HepG2 (cell line): ENCODE measurements at regions not wholly inside any gene's neighbourhood (a gene's known extent, or its start where the extent isn't known, plus 50 kb on each side); places are given as distances from the start of the nearest gene placed in this dataset.

ENCODE experiments used
- ATAC-seq: fragments of 200-7000 bp; cut with Tn5 transposase; 3 replicates; pipeline ENCODE4 v1.9.1; 2020; ENCODE audit warnings: mild to moderate bottlenecking, moderate library complexity
- BruUV-seq: library from RNA; stranded (reverse); fragments of 400-500 nt; replicated peaks from 2 replicates; lab custom pipeline; 2021; lab: Mats Ljungman, UMichigan
- CTCF ChIA-PET: fragments of 300-600 bp; formaldehyde crosslinking; extraction: SDS; loops from one replicate; lab custom pipeline; 2021; ENCODE audit warnings: low total read pairs, inconsistent platforms, low intra/inter-chr PET ratio; lab: Yijun Ruan, JAX
- POLR2A ChIA-PET: fragments of 350-600 bp; sonication (Branson Sonifier 250); formaldehyde crosslinking; loops from one replicate; lab custom pipeline; 2020; ENCODE audit warnings: antibody characterized with exemption, inconsistent platforms; lab: Yijun Ruan, JAX
- DNase-seq: peaks from one replicate; pipeline ENCODE4 v3.0.0-alpha.2; 2015; ENCODE audit warnings: low spot score
- FAIRE-seq: peaks from 3 replicates; lab custom pipeline; 2011; peaks lifted over from hg19 to GRCh38; lab: Jason Lieb, UNC
- H2AFZ ChIP-seq: one replicate; pipeline ENCODE4 v1.6.1; 2011; ENCODE audit warnings: low read length, inconsistent platforms
- H3K27ac ChIP-seq: fragments of 300-600 bp; 3 replicates; pipeline ENCODE4 v1.8.0; 2011; ENCODE audit warnings: mixed run types, mild to moderate bottlenecking, mixed read lengths, low read length, inconsistent platforms; ENCODE audit not compliant: insufficient read depth; ENCODE audit errors: extremely low read length
- H3K27me3 ChIP-seq, 2 experiments: fragments of 200-600 bp in 1 of 2; 2 replicates in 1 of 2; 3 replicates in 1 of 2; pipeline versions ENCODE4 v1.6.0 to v1.8.0; 2011; ENCODE audit warnings: low read length in 2 of 2, mild to moderate bottlenecking in 2 of 2, moderate library complexity in 2 of 2, inconsistent platforms in 1 of 2; ENCODE audit not compliant: insufficient read depth in 2 of 2, control insufficient read depth in 1 of 2
- H3K36me3 ChIP-seq, 2 experiments: fragments of 200-600 bp in 1 of 2; replicated peaks in 1 of 2; 2 replicates in 1 of 2; 3 replicates in 1 of 2; pipeline versions ENCODE4 v1.5.1 to v1.8.0; 2011; ENCODE audit warnings: low read length in 2 of 2, inconsistent platforms in 1 of 2; ENCODE audit not compliant: insufficient read depth in 2 of 2, control insufficient read depth in 1 of 2
- H3K4me1 ChIP-seq: 2 replicates; pipeline ENCODE4 v1.5.1; 2012; ENCODE audit warnings: low read length, inconsistent platforms; ENCODE audit not compliant: insufficient read depth
- H3K4me2 ChIP-seq: 2 replicates; pipeline ENCODE4 v1.6.0; 2011; ENCODE audit warnings: low read depth, low read length, inconsistent platforms
- H3K4me3 ChIP-seq, 3 experiments: fragments of 200-600 bp in 1 of 3; sonication (generic), shearing (Covaris generic) in 1 of 3; replicated peaks in 1 of 3; 2 replicates each; pipeline ENCODE4 v1.5.1; 2011 to 2016; ENCODE audit warnings: low read length in 3 of 3, inconsistent platforms in 2 of 3, low read depth in 2 of 3, mild to moderate bottlenecking in 2 of 3, control low read depth in 1 of 3, mixed read lengths in 1 of 3; ENCODE audit not compliant: insufficient read depth in 1 of 3
- H3K79me2 ChIP-seq: one replicate; pipeline ENCODE4 v1.6.1; 2011; ENCODE audit warnings: low read length, inconsistent platforms; ENCODE audit not compliant: insufficient read depth
- H3K9ac ChIP-seq: 2 replicates; pipeline ENCODE4 v1.6.0; 2011; ENCODE audit warnings: mild to moderate bottlenecking, low read depth, low read length, inconsistent platforms; ENCODE audit not compliant: insufficient read depth
- H3K9me3 ChIP-seq: 2 replicates; pipeline ENCODE4 v1.5.1; 2012; ENCODE audit warnings: mild to moderate bottlenecking, low read length
- H4K20me1 ChIP-seq: 2 replicates; pipeline ENCODE4 v1.6.0; 2011; ENCODE audit warnings: inconsistent platforms, mild to moderate bottlenecking, low read length, moderate library complexity; ENCODE audit not compliant: insufficient read depth
- CBX1 ChIP-seq: IDR thresholded peaks from one replicate; pipeline ENCODE4 v1.6.1; 2016; ENCODE audit warnings: antibody characterized with exemption, low read depth
- CENPT ChIP-seq: sonication (generic); formaldehyde crosslinking; IDR thresholded peaks from 2 replicates; pipeline ENCODE4 v1.8.0; 2022; ENCODE audit warnings: low read depth, mild to moderate bottlenecking, moderate library complexity, missing genetic modification reagents
- HIVEP1 ChIP-seq: sonication (generic); formaldehyde crosslinking; IDR thresholded peaks from 2 replicates; pipeline ENCODE4 v1.4.0; 2020; ENCODE audit warnings: mild to moderate bottlenecking, missing genetic modification reagents
- HNF4G ChIP-seq, 2 experiments: sonication (generic) in 1 of 2; formaldehyde crosslinking in 1 of 2; IDR thresholded peaks; 2 replicates each; pipeline versions ENCODE4 v1.4.0 to v1.6.1; 2011 to 2020; ENCODE audit warnings: borderline replicate concordance in 2 of 2, low read depth in 2 of 2, mild to moderate bottlenecking in 2 of 2, low read length in 1 of 2, missing genetic modification reagents in 1 of 2, moderate library complexity in 1 of 2
- HNRNPUL1 ChIP-seq: fragments of 200-400 bp; formaldehyde crosslinking; IDR thresholded peaks from 2 replicates; pipeline ENCODE4 v1.6.1; 2017; ENCODE audit warnings: low read depth, mild to moderate bottlenecking, low read length, moderate library complexity
- IKZF5 ChIP-seq: IDR thresholded peaks from 2 replicates; pipeline ENCODE4 v1.6.1; 2018; ENCODE audit warnings: missing genetic modification reagents, mild to moderate bottlenecking, missing compliant biosample characterization
- KAT8 ChIP-seq: IDR thresholded peaks from 2 replicates; pipeline ENCODE4 v1.6.1; 2016; ENCODE audit warnings: missing genetic modification reagents, missing compliant biosample characterization
- KDM2A ChIP-seq: sonication (generic); formaldehyde crosslinking; IDR thresholded peaks from 2 replicates; pipeline ENCODE4 v1.4.0; 2020; ENCODE audit warnings: low read depth, missing genetic modification reagents, borderline replicate concordance
- MAFK ChIP-seq, 2 experiments: IDR thresholded peaks in 1 of 2; conservative IDR thresholded peaks in 1 of 2; 2 replicates each; pipeline ENCODE4 v1.6.1; 2011; ENCODE audit warnings: improper control_type of control experiment in 2 of 2, low read length in 2 of 2
- NFATC3 ChIP-seq: sonication (generic); formaldehyde crosslinking; IDR thresholded peaks from 2 replicates; pipeline ENCODE4 v1.5.1; 2020; ENCODE audit warnings: mild to moderate bottlenecking, missing genetic modification reagents
- NFKB2 ChIP-seq: sonication (generic); formaldehyde crosslinking; IDR thresholded peaks from 2 replicates; pipeline ENCODE4 v1.4.0; 2020; ENCODE audit warnings: missing genetic modification reagents, borderline replicate concordance
- PCBP2 ChIP-seq: fragments of 200-400 bp; formaldehyde crosslinking; optimal IDR thresholded peaks from 2 replicates; pipeline ENCODE3; 2018; ENCODE audit warnings: low read length, low read depth; ENCODE audit not compliant: poor library complexity, severe bottlenecking
- ZGPAT ChIP-seq: IDR thresholded peaks from 2 replicates; pipeline ENCODE4 v1.6.1; 2016; ENCODE audit warnings: mild to moderate bottlenecking
- ZNF260 ChIP-seq: sonication (generic); formaldehyde crosslinking; IDR thresholded peaks from 2 replicates; pipeline ENCODE4 v1.4.0; 2020; ENCODE audit warnings: missing genetic modification reagents, low read depth, mild to moderate bottlenecking, borderline replicate concordance
- ZNF501 ChIP-seq: sonication (generic); formaldehyde crosslinking; IDR thresholded peaks from 2 replicates; pipeline ENCODE4 v1.5.1; 2020; ENCODE audit warnings: mild to moderate bottlenecking, moderate library complexity, missing genetic modification reagents
- ZNF724P ChIP-seq: sonication (generic); formaldehyde crosslinking; IDR thresholded peaks from 2 replicates; pipeline ENCODE4 v1.8.0; 2022; ENCODE audit warnings: missing genetic modification reagents, borderline replicate concordance
- ZNF792 ChIP-seq: IDR thresholded peaks from 2 replicates; pipeline ENCODE4 v1.6.1; 2016
- WGBS: methylation state at CpG from one replicate; pipeline ENCODE4 v1.1.6; 2017; ENCODE audit warnings: low lambda C conversion rate; 5-methylcytosine and 5-hydroxymethylcytosine counted together
- in situ Hi-C: cut with HindIII; loops from 2 replicates; pipeline ENCODE4 v1.10.0; 2017; ENCODE audit warnings: low pct_unique_long_range_greater_than_20kb; ENCODE audit not compliant: extremely low pct_ligation_motif_present
- intact Hi-C: fragments of 100-400 bp; cut with micrococcal nuclease; formaldehyde crosslinking; loops from one replicate; pipeline ENCODE4 v1.10.0; 2022; ENCODE audit not compliant: unreplicated experiment

- FAIRE-seq: no peak
- Histone ChIP-seq H3K4me3 (no peak overlapping the region), H3K27me3 (0 out of 5 replicates have a peak, but pooled peaks cover 0 to 3% of the 10 kb centered on the region in 2 experiments), H3K9me3 (no peaks in the 10 kb centered on the region), H3K36me3 (no peaks in the 10 kb centered on the region), H3K4me1 (no peaks in the 10 kb centered on the region), H4K20me1 (no peaks in the 10 kb centered on the region), H3K9ac (no peak overlapping the region), H3K79me2 (no peaks in the 10 kb centered on the region), H3K4me2 (no peak overlapping the region), H3K27ac (no peak overlapping the region), H2AFZ (no peak overlapping the region)
- no peak for DNase-seq
- ChIA-PET POLR2A (no interaction called here), CTCF (no interaction called here)
- in situ Hi-C loops: no loop called here
- no peak for ATAC-seq
- intact Hi-C loops: no loop called here
- BruUV-seq: no TSS peak
- TF ChIP-seq HIVEP1 (CRISPR knock-in tag): no peak
- TF ChIP-seq ZNF501: no peak
- peak in 1 of 2 experiments; percentile 21; a peak in 1 of 4 replicates for TF ChIP-seq MAFK (conservative IDR thresholded peaks at IDR 0.05 in 1 of 2, IDR thresholded peaks at IDR 0.05 in 1 of 2; ENCODE audit: low read length in 2 of 2)
Observed at GRCh38 chr4:72975488-72975784, 94.1 kb downstream of the COX18 start.

DNA sequence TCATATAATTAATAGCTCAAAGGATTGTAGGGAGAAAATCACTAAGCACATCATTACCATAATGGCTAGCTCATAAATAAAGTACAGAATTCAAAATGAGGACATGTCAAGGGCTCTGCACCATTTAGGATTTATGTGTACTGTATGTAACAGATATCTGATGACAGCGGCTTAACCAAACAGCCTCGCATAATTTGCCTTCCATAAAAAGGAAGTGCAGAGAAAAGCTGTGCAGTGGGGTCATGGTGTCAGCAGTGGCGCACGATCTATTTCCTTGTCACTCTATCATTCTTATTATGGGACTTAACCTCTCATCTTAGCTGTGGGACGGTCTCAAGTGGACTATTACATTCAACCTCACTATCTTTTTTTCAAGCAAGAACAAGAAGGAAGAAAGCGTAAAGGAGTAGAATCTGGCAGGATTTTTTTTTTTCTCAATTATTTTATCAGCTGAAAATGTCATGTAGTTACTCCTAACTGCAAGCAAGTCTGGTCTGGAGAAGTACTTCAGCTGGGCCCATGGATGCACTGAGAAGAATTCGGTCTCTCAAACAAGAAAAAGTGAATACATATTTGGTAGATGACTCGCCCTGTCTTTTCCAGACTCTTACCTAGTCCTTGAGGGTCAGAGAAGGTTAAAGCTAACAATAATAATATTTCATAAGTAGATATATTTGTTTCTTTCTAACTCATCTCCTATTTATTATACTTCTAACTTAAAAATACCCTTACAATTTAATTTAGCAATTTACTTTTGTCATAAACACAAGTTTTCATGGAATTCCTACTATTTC, 94.6 kb downstream of the COX18 start:
- POLR2A ChIA-PET: no interaction called here
- Histone ChIP-seq H3K4me2 (no peak overlapping the region), H4K20me1 (no peaks in the 10 kb centered on the region), H3K4me3 (no peak overlapping the region), H3K79me2 (no peaks in the 10 kb centered on the region), H3K4me1 (no peaks in the 10 kb centered on the region), H3K9me3 (no peaks in the 10 kb centered on the region), H3K9ac (no peak overlapping the region), H3K27me3 (0 out of 5 replicates have a peak, but pooled peaks cover 0 to 3% of the 10 kb centered on the region in 2 experiments), H3K36me3 (no peaks in the 10 kb centered on the region), H3K27ac (no peak overlapping the region), H2AFZ (no peak overlapping the region)
- in situ Hi-C loops: no loop called here
- BruUV-seq: no TSS peak
- FAIRE-seq (no peak), ATAC-seq (no peak), DNase-seq (no peak)
- intact Hi-C loops: no loop called here
- WGBS: 29% methylated on average over 8 of the region's 8 CpGs
- CTCF ChIA-PET: no interaction called here
- TF ChIP-seq ZNF724P: no peak
- no peak for TF ChIP-seq HNRNPUL1
- no peak for TF ChIP-seq NFKB2 (CRISPR knock-in tag)
- TF ChIP-seq ZNF260: no peak
- TF ChIP-seq NFATC3 (CRISPR knock-in tag): no peak
- TF ChIP-seq KAT8 (CRISPR knock-in tag): no peak
- no peak for TF ChIP-seq IKZF5 (CRISPR knock-in tag)
- TF ChIP-seq HNF4G (IDR thresholded peaks at IDR 0.05; ENCODE audit: borderline replicate concordance, low read depth, low read length): no peak
- TF ChIP-seq HNF4G (CRISPR knock-in tag; IDR thresholded peaks at IDR 0.05; ENCODE audit: borderline replicate concordance, low read depth): no peak
- no peak for TF ChIP-seq PCBP2
- TF ChIP-seq ZGPAT: no peak
- TF ChIP-seq KDM2A (CRISPR knock-in tag): no peak
- TF ChIP-seq ZNF792 (CRISPR knock-in tag): no peak
- TF ChIP-seq CENPT: no peak
- TF ChIP-seq CBX1: no peak
